ENCODE measurements at regions not wholly inside any gene's neighbourhood (a gene's known extent, or its start where the extent isn't known, plus 50 kb on each side); places are given as distances from the start of the nearest gene placed in this dataset.

DNA sequence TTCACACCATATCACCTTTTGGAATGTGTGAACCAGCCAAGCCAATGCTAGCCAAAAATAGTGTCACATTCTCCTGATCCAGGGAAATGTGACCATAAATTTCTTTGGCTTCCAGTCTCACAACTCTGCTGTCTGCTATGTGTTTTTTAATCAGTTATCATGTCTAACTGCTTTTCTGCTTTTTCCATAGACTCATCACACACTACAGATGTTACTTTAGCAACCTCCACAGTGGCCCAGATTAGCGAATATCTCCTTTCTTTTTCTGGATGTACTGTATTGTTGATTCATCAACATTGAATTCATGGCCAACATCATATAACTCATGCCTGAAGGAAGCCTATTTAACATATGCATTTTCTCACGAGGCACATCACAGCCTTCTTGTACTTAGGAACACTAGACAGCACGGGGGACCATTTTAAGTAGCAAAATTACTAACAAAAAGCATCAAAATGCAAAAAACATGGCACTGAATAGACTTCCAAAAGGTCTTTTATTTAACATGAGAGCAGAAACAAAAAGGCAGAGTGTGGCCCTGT lies 73.1 kb upstream of the POU2AF2 start (continued):
- TF ChIP-seq, protein P1, sequence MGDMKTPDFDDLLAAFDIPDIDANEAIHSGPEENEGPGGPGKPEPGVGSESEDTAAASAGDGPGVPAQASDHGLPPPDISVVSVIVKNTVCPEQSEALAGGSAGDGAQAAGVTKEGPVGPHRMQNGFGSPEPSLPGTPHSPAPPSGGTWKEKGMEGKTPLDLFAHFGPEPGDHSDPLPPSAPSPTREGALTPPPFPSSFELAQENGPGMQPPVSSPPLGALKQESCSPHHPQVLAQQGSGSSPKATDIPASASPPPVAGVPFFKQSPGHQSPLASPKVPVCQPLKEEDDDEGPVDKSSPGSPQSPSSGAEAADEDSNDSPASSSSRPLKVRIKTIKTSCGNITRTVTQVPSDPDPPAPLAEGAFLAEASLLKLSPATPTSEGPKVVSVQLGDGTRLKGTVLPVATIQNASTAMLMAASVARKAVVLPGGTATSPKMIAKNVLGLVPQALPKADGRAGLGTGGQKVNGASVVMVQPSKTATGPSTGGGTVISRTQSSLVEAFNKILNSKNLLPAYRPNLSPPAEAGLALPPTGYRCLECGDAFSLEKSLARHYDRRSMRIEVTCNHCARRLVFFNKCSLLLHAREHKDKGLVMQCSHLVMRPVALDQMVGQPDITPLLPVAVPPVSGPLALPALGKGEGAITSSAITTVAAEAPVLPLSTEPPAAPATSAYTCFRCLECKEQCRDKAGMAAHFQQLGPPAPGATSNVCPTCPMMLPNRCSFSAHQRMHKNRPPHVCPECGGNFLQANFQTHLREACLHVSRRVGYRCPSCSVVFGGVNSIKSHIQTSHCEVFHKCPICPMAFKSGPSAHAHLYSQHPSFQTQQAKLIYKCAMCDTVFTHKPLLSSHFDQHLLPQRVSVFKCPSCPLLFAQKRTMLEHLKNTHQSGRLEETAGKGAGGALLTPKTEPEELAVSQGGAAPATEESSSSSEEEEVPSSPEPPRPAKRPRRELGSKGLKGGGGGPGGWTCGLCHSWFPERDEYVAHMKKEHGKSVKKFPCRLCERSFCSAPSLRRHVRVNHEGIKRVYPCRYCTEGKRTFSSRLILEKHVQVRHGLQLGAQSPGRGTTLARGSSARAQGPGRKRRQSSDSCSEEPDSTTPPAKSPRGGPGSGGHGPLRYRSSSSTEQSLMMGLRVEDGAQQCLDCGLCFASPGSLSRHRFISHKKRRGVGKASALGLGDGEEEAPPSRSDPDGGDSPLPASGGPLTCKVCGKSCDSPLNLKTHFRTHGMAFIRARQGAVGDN (IDR thresholded peaks at IDR 0.05), result no peak
- no peak for TF ChIP-seq EED (IDR thresholded peaks at IDR 0.05; ENCODE audit: low read depth)

DNA sequence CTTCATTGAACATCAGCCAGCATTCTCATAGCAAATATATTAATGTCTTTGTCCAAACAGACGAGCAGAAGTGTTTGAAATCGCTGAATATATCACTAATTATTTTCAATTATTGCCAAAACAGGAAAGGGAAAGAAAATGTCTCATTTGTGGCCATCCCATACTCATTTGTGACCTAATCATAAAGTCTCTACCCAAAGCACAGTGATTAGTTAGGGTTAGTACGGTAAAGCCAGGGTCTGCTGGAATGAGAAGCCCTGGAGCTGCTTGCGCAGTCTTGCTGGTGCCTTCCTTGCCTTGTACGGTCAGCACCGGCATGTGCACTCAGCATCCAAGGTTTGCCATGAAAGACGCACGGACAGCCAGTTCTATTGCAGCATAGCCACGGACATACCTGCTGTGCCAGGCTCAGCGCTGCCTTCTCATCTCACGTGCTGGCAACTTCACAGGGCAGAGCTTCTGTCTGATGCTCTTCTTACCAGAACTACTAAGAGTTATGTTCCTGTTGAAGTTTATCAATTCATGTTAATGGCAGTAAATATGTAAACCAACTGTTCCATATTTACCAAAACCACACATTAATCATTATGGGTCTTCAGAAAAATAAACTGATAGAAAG lies 74.7 kb upstream of the POU2AF2 start:
- no peak for DNase-seq (ENCODE audit: low read depth, low spot score)
- H3K36me3 ChIP-seq (ENCODE audit: control insufficient read depth in 2 of 2, insufficient read depth in 2 of 2, low read length in 1 of 2), result no peaks in the 10 kb centered on the region
- no peaks in the 10 kb centered on the region for H3K79me2 ChIP-seq (ENCODE audit: control insufficient read depth, insufficient read depth, low read length)
- FAIRE-seq, result no peak
- no peaks in the 10 kb centered on the region for H4K20me1 ChIP-seq (ENCODE audit: control insufficient read depth, insufficient read depth)
- no peak for TF ChIP-seq SIN3A (IDR thresholded peaks at IDR 0.05; ENCODE audit: low read depth, low read length)
- no peak for TF ChIP-seq NBN (IDR thresholded peaks at IDR 0.05)
- TF ChIP-seq TCF12 (IDR thresholded peaks at IDR 0.05; ENCODE audit: low read depth, low read length), result no peak
- TF ChIP-seq SMAD1 (IDR thresholded peaks at IDR 0.05; ENCODE audit: low read depth, partially characterized antibody), result no peak
- no peak for TF ChIP-seq ATF7 (IDR thresholded peaks at IDR 0.05; ENCODE audit: low read depth)
- no peak for TF ChIP-seq SREBF1 (IDR thresholded peaks at IDR 0.05; ENCODE audit: low read length)
- TF ChIP-seq PAX8 (IDR thresholded peaks at IDR 0.05), result no peak
- BruUV-seq (replicated peaks), result no TSS peak
- H3K9me3 ChIP-seq (replicated peaks; ENCODE audit: control insufficient read depth, insufficient read depth, low read length), result no peaks in the 10 kb centered on the region
- ChIA-PET CTCF (no interaction called here), SMC1A (ENCODE audit: uncharacterized antibody, unreplicated experiment) (no interaction called here), POLR2A (no interaction called here), RAD21 (ENCODE audit: unreplicated experiment) (no interaction called here)
- ATAC-seq, result no peak
- in situ Hi-C loops (cut with MboI) (no loop called here), intact Hi-C loops (cut with micrococcal nuclease; ENCODE audit: unreplicated experiment) (no loop called here)
- no peak overlapping the region for H3K27ac ChIP-seq (ENCODE audit: control insufficient read depth, insufficient read depth)
- H3K4me3 ChIP-seq, result no peak overlapping the region
- no peak overlapping the region for H2AFZ ChIP-seq (ENCODE audit: control insufficient read depth, low read depth, low read length)
- H3K4me2 ChIP-seq (ENCODE audit: control insufficient read depth, insufficient read depth), result no peak overlapping the region
- no peak overlapping the region for H3K9ac ChIP-seq (ENCODE audit: control insufficient read depth, insufficient read depth, low read length)
- no peaks in the 10 kb centered on the region for H3K27me3 ChIP-seq (replicated peaks in 1 of 2; ENCODE audit: control insufficient read depth in 2 of 2, insufficient read depth in 2 of 2, low read length in 1 of 2)
- peaks cover 3% of the 10 kb centered on the region for H3K4me1 ChIP-seq (ENCODE audit: control insufficient read depth, insufficient read depth, low read length)
- 60% methylated on average over 11 of the region's 11 CpGs for WGBS (ENCODE audit: insufficient coverage, insufficient replicate concordance, low lambda C conversion rate, missing lambda C conversion rate)

Data from GM12878 (cell line).